Fibroblast of lung (primary cell): ENCODE measurements at regions not wholly inside any gene's neighbourhood (a gene's known extent, or its start where the extent isn't known, plus 50 kb on each side); places are given as distances from the start of the nearest gene placed in this dataset.

Experiments used
- EZH2 ChIP-seq: IDR thresholded peaks from 2 replicates; pipeline ENCODE4 v1.5.1; 2012; ENCODE audit warnings: low read length, control low read depth, mild to moderate bottlenecking; ENCODE audit errors: missing control alignments
- TF ChIP-seq, protein P1 (sequence below), 2 donors: IDR thresholded peaks in 1 of 2; conservative IDR thresholded peaks in 1 of 2; 1 replicate in 1 of 2; 2 replicates in 1 of 2; pipeline ENCODE4 v1.5.1; 2011 to 2012; ENCODE audit warnings: low read length in 2 of 2, control low read depth in 1 of 2, inconsistent platforms in 1 of 2, low read depth in 1 of 2, mild to moderate bottlenecking in 1 of 2

- TF ChIP-seq, protein P1, sequence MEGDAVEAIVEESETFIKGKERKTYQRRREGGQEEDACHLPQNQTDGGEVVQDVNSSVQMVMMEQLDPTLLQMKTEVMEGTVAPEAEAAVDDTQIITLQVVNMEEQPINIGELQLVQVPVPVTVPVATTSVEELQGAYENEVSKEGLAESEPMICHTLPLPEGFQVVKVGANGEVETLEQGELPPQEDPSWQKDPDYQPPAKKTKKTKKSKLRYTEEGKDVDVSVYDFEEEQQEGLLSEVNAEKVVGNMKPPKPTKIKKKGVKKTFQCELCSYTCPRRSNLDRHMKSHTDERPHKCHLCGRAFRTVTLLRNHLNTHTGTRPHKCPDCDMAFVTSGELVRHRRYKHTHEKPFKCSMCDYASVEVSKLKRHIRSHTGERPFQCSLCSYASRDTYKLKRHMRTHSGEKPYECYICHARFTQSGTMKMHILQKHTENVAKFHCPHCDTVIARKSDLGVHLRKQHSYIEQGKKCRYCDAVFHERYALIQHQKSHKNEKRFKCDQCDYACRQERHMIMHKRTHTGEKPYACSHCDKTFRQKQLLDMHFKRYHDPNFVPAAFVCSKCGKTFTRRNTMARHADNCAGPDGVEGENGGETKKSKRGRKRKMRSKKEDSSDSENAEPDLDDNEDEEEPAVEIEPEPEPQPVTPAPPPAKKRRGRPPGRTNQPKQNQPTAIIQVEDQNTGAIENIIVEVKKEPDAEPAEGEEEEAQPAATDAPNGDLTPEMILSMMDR (conservative IDR thresholded peaks at IDR 0.05 in 1 of 2, IDR thresholded peaks at IDR 0.05 in 1 of 2; ENCODE audit: low read depth in 1 of 2, low read length in 2 of 2) = no peak
- no peak for TF ChIP-seq EZH2
These were observed 1324.5 kb downstream of the BRD1 start for GRCh38 chr22:48503035-48503625.
